ENCODE measurements at regions not wholly inside any gene's neighbourhood (a gene's known extent, or its start where the extent isn't known, plus 50 kb on each side); places are given as distances from the start of the nearest gene placed in this dataset.

GRCh38 chr5:20522905-20523482 lies 535.0 kb upstream of the CDH18 start:
- no peak for DNase-seq

GRCh38 chr5:20515606-20516005 lies 527.6 kb upstream of the CDH18 start:
- DNase-seq: no peak

- no peak for DNase-seq
Measured at GRCh38 chr5:20514145-20514544, 526.1 kb upstream of the CDH18 start.

DNA sequence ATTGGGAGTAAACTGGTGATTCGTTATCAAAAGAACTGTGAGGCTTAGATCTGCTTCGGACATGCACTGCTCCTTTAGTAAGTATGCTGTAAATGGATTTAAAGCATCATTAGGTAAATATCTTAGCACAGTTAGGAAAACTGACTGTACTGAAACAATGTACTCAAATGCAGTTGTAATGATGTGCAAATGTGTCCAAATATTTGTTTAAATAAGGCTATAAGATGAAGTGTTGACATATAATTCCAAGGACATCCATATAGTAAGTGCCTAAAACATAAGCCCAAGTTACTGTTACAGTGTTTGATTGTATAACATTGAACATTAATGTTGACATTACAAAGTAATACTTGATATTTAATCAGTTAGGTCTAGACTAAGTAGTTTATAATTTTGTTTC lies 512.5 kb upstream of the CDH18 start:
- no peak for DNase-seq

- no peak for DNase-seq
Measured at GRCh38 chr5:20498926-20499325, 510.9 kb upstream of the CDH18 start.

DNA sequence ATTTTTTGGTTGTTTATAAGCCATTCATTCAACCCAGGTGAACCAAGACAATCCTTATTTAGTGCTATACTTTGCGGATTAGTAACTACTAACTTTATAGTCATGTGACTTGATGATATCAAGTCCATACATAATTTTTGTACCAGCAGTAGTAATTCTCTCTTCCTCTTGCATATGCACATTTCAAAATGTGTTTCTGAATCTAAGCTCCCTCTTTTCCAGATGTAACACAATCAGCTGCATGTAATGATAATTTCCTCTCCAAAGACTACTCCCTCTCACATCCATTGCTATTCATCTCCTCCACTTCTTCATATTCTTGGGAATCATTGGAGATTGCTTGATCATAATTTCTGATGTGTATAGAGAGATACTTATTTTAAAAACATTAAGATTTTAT lies 510.1 kb upstream of the CDH18 start:
- DNase-seq: no peak

DNA sequence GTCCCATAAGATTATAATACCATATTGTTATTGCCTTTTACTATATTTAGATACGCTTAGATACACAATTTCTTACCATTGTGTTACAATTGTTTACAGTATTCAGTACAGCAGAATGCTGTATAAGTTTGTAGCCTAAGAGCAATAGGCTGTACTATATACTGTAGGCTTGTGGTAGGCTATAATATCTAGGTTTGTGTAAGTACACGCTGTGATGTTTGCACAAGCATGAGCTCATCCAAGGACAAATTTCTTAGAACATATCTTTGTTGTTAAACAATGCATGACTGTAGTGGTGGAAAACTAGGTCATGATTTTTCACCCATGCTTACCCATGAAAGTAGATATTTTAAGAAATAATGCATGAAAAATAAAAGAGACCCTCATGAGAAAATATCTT lies 509.4 kb upstream of the CDH18 start:
- DNase-seq: no peak

GRCh38 chr5:20494706-20495105 lies 506.7 kb upstream of the CDH18 start:
- no peak for DNase-seq

- no peak for DNase-seq
Measured at GRCh38 chr5:20486826-20487225, 498.8 kb upstream of the CDH18 start.

- no peak for DNase-seq
Measured at GRCh38 chr5:20476016-20476415, 488.0 kb upstream of the CDH18 start.

DNA sequence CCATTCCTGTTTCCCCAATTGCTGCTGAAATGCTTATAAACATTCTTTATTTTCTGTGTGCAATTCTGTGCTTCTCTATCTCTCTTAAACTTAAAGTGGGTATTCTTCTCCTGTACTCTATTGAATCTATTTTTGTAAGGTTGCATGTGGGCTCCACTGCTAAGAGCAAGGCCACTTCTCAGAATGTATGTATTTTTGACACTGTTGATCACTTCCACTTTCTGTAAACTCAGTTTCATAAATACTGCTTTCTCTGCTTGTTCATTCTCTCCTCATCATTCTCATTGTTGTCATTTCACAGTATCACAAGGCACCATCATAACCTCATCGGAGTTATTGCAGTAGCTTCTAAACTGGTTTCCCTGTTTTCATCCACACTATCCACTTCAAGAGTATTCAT lies 483.0 kb upstream of the CDH18 start:
- no peak for DNase-seq

DNA sequence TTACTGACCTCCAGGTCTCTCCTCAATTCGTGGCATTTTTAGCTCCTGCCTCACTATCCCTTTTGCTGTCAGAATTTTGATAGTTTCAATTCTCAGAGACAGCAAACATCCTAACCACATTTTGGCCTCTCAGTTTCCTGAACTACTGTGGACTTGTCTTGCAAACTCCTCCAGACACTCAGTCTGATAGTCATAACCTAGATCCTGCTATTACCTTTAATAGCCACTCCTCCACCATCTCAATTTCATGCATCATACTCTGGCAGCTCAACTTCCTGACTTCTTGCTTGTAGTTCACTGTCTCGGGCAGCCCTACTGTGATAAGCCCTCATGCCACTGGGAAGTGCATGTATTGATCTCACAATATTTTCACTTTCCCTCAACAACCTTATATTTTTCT lies 481.8 kb upstream of the CDH18 start:
- no peak for DNase-seq

- DNase-seq: no peak
Measured at GRCh38 chr5:20469390-20469789, 481.4 kb upstream of the CDH18 start.

- DNase-seq: no peak
Measured at GRCh38 chr5:20466512-20466911, 478.5 kb upstream of the CDH18 start.

DNA sequence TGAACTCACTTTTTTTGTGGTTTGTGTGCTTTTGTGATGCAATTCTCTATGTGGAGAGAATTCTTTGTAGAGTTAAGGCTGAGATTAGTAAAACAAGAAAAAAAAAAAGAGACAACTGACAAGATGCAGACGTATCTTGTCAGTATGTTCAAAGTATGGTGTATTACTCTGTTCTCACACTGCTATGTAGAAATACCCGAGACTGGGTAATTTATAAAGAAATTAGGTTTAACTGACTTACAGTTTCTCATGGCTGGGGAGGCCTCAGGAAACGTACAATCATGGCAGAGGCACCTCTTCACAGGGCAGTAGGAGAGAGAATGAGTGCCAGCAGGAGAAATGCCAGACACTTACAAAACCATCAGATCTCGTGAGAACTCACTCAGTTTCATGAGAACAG lies 475.2 kb upstream of the CDH18 start:
- DNase-seq: no peak

DNA sequence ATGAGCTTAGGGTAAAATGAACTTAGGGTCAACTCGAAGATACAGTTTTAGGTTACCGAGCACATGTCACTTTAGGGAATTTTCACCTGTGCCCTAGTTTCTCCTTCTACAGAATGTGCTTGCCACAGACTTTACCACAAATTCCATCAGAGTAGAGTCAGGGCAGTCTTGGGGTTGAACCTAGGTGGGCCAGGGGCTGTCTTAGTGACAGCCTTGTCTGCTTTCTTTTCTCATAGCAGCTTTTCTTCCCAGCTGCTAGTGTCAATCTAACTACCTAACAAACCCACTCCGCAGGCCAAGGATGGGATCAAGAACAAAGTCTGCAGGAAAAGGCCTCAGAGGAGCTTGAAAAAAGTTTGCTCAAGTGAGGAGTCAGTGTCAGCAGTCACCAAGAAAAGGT lies 458.1 kb upstream of the CDH18 start:
- DNase-seq: no peak

DNA sequence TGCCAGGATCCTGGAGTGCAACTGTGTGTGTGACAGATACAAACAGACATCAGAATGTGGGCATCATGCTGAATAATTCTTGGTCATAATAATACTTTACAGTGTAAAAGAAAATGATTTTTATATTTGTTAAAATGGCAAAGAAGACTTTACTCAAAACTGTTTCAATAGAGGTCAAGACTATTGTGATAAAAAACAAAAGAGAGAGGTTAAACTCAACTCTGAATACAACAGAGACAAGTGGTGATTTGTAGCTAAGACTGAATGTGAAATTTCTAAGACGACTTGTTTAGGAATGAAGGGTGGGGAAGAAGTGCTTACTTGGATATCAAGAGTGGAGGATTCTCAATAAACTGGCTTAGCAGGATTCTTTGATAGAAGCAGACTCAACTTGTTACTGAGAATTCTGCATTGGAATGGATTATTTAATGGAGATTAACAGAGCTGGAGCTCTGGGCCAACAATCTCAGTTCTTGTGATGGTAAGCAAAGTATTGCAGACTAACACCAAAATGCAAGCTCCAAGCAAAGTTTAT lies 457.4 kb upstream of the CDH18 start:
- no peak for DNase-seq

- DNase-seq: no peak
Measured at GRCh38 chr5:20434786-20435185, 446.8 kb upstream of the CDH18 start.

- no peak for DNase-seq
Measured at GRCh38 chr5:20420991-20421595, 433.1 kb upstream of the CDH18 start.
